HG02678 (cell line): ENCODE measurements at regions not wholly inside any gene's neighbourhood (a gene's known extent, or its start where the extent isn't known, plus 50 kb on each side); places are given as distances from the start of the nearest gene placed in this dataset.
"Not testable (repeated sequence)": the region's sequence is repeated elsewhere in the genome, so short reads cannot be mapped to it uniquely, and the experiment has no call there.

Experiments used
- ATAC-seq: cut with Tn5 transposase; IDR thresholded peaks from one replicate; pipeline ENCODE4 v1.9.1; 2021; ENCODE audit warnings: mild to moderate bottlenecking, moderate library complexity; ENCODE audit not compliant: unreplicated experiment

DNA sequence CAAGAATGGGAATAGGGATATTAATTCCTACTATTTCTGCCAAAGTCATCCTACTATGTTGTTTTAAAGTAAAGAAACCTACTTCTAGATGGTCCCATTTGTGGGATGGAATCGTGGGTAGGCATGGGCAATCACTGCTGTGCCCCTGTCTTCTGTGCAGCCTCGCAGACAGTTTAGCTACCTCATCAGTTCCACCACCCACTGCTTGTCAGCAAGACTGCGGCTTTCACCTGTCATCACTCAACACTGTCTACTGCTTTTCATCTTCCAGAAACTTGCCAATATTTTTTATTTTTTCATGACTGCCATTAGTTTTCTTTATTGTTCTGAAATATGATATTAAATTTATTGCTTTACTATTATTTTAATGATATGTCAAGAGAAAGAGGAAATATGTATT lies 368.1 kb upstream of the KYNU start:
- no peak for ATAC-seq

DNA sequence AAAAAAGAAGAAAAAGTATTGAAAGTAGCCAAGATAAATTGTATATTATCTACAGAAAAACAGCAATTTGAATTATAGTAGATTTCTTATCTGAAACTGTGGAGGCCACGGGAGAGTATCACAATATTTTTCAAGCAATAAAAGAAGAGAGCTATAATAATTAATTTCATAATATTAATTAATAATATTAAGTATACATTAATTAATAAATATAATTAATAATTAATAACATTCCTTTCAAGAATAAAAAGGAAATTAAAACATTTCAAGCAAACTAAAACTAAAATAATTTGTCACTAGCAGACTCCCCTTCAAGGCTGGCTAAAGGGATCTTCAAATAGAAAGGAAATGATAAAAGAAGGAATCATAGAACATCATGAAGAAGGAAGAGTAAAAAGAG lies 372.7 kb upstream of the KYNU start:
- no peak for ATAC-seq

DNA sequence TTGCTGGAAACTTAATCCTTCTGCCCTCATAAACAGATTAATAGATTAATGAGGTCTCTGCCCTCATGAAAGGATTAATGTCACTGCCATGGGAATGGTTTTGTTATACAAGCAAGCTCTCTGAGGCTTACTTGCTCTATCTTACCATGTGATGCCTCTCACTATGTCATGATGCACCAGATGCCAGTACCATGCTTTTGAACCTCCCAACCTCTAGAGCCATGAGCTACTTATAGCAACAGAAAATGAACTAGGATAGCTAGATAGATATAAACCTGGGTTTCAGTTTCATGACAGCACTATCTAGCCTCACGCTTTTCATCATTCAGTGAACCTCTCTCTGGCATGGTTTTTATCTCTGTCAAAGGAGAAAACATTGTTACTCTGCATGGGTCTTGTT lies 371.6 kb upstream of the LRP1B start:
- ATAC-seq, result no peak

DNA sequence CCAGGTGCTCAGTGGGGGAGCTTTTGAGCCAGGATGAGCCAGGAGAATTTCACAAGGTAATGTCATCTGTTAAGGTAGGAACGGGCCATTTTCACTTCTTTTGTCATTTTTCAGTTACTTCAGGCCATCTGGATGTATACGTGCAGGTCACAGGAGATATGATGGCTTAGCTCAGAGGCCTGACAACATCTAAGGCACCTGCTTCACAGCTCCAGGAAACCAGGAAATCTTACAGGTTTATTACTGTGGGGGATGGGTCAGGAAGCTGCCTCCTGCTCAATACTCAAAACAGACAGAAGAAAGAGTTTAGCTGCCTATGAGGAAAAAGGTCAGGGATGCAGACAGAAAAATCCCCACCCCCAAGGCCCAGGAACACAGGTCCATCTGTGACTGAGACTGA lies 364.3 kb upstream of the LRP1B start:
- ATAC-seq, result no peak

DNA sequence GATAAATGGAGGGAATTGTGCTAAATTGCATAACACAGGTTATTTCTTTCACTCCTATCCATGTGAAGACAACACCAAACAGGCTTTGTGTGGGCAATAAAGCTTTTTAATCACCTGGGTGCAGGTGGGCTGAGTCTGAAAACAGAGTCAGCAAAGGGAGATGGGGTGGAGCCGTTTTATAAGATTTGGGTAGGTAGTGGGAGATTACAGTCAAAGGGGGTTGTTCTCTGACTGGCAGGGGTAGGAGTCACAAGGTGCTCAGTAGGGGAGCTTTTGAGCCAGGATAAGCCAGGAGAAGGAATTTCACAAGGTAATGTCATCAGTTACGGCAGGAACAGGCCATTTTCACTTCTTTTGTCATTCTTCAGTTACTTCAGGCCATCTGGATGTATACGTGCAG lies 358.8 kb upstream of the LRP1B start:
- ATAC-seq, result not testable (repeated sequence)

DNA sequence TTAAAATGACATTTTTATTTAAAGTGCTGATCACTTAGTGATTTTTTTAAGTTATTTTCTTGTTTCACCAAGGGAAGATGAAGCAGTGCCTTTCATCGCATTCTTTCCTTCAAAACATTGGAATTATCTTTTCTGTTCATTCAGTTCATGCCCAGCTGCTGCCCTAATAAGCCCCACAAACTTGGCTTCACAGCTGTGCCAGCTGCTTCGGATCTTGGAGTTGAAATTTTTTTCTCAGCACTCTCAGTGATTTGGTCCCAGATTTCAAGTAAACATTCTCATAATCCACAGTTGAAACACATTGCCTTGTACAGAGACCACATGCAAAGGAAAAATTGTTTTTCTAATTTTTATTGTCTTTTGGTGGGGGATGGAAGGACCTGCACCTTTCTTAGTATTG lies 353.3 kb upstream of the LRP1B start:
- no peak for ATAC-seq

DNA sequence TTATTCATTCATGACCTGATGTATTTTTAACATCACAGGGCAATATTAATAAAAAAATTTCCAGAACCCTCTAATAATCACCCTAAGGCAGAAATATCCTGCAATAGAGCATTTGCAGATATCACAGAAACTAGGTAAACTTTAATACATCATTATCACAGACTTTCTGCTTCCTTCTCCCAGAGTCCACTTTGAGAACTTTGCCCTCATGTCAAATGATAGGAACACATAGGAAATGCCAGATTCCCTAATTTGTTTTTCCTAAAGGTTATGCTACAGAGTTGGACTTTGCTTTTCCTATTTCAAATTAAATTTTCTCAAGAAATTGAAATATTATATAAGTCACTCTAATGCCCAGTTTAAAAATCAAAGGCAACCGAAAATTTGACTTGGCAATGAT lies 352.8 kb upstream of the LRP1B start:
- ATAC-seq, result no peak

DNA sequence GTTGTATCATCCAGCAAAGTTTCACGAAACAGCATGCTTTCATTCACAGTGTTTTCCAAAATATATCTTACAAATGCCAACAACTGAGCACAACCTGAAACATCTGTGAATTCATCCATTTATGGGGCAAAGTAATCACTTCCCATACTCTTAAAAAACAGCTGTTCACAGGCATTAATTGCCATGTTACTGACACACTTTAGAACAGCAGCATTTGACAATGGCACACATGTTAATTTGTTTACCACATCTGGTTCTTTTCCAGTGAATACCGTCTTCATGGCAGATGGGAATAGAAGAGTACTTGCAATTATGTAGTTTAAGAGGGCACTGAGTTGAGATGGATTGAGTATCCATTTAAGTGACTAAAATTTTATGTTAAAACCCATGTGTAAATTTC lies 347.4 kb upstream of the LRP1B start:
- ATAC-seq, result no peak

DNA sequence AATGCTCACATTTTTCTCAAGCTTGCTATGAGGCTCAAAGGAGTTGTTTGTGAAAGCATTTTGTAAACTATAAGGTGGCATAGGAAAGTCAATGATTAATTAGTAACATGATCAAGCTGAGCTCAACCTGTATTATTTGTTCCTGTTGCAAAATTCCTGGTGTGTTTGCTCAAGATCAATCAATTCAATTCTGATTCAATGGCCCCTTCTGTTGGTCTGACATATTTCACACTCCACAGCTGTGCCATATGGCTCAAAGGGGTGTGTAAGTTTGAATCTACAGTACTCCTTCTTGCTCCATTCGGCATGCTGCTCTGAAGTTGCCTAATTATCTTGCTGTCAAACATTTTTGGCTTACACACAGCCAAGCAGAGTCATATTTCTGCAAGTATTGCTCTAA lies 341.6 kb upstream of the LRP1B start:
- ATAC-seq, result no peak

DNA sequence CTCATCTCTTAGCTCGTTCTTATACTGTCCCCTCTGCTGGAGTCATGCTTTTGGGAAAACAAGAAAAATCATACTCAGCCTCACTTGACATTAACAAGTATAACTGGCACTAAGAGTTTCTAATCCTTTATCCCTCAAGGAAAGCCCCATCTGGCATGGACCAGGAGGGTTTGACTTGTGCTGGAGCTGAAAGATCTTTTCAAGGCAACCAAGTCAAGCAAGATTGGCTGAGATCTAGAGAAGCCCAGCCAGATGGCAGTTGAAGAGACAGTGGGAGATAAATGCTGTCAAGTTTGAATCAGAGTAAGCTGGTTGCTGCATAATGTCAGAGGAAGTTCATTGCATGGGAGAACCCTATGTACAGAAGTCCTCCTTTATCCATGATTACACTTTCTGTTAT lies 336.5 kb upstream of the LRP1B start:
- ATAC-seq, result no peak

DNA sequence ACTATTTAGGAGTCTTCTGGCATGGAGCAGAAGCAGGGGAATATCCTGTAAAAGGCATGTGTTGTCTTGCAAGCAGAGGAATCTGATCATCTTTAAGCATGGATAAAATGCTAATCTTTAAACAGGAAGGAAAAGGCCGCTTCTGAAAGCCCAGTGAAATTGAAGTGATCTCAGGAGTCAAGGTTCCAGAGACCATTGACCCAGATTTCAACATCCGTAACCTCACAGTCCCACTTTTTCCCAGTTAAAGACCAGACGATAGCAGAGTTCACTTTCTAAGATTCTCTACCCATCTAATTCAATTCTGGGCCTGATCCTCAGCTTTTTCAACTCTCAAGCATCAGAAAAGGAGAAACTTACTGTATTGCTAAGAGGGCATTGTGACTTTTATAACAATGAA lies 332.2 kb upstream of the LRP1B start:
- ATAC-seq, result no peak

DNA sequence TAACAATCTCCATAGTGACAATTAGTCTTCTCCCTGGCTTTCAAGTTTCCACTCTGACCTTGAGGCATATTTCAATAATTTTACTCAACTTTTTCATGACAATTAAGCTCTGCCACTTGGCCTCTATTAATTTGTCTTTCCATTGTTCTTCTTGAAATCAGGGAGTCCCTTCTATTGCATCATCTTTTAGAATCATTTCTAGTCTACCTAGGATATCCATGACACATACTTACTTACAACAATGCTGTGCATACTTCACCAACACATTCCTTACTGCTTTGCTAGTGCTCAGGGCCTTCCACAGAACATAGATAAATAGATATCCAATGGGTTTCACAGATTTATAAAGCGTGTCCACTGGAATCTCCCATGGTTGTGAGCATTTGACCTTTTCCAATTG lies 331.5 kb upstream of the LRP1B start:
- ATAC-seq, result no peak

DNA sequence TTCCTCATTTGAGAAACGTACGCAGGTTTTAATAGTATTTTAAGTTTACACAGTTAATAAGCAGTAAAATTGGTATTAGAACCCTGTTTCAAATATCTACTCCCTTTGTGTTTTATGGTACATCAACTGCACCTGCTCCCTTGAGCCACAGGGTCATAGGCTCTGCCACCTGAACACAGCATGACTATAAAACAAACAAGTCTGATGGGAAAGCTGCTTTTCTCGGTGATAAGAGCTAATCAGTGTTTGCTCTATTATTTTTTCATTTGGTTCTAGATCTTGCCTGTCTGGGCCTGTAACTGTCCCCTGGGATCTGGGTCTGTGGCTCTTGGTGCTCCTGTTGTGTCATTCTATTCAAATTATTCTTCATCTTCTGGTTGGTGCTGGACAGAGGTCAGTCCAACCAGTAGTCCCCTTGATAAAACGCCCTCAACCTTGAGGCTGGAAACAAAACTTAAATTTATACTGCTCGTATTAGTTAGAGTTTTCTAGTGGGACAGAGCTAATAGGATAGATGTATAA lies 314.8 kb upstream of the LRP1B start:
- no peak for ATAC-seq

DNA sequence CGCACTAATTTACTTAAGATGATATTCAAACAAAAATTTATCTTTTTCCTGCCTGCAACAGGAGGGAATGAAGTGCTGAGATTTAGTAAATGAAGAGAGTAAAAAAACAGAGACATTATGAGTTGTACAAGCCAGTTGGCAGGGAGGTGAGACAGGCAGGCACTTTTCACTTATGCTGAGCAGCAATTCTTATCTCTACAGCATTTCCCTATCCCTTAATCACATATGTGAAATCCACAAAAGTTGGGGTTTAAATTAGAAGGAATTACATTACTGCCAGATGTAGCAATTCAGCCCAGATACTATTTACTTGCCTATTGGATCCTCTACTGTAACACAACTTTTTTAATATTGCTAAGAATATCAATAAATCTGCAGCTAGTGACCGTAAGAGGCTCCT lies 314.2 kb upstream of the LRP1B start:
- no peak for ATAC-seq

DNA sequence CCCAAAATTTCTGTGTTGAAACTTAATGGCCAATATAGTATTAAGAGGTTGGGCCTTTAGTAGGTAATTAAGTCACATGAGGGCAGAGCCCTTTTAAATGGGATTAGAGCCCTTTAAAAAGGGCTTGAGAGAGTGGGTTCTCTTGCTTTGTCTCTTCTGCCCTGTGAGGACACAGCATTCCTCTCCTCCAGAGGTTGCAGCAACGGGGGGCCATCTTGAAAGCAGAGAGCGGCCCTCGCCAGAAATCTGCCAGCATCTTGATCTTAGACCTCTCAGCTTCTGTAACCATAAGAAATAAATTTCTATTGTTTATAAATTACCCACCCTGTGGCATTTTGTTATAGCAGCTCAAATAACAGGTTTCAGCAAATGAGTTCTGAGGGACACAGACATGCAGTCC lies 305.0 kb upstream of the LRP1B start:
- ATAC-seq, result no peak

DNA sequence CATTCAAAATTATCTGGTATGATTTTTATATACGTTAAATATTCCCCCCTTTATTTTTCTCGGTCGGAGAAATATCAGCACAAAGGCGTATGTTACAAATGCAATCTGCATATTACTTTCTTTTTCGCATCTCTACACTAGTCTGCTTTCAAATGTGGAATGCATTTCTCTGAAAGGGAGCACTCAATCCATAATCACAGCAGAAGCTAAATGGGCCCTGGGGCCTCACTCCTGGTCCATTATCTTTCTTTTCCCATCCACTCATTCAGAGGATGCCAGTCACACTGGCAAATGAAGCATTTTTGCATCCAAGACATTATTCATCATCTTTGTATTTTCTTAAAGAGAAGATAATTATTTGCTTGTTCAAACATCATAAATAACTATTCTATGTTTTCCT lies 295.2 kb upstream of the LRP1B start:
- no peak for ATAC-seq

DNA sequence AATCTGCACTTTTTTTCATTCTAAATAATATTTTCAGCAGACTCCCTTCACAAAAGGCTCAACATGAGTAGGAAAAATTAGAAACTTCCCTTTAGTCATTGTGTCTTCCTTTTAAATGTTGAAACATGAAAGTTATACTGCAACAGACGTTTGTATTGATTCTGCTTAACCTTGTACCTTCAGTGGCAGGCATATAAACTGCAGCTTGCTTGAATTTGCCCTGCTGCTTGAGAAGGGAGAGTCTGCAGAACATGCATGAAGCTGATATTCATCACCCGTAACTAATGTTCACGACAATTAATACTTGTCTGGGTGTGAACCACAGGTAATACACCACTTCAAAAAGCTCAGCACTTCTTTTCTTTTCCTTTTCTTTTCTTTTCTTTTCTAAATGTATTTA lies 294.7 kb upstream of the LRP1B start:
- no peak for ATAC-seq

DNA sequence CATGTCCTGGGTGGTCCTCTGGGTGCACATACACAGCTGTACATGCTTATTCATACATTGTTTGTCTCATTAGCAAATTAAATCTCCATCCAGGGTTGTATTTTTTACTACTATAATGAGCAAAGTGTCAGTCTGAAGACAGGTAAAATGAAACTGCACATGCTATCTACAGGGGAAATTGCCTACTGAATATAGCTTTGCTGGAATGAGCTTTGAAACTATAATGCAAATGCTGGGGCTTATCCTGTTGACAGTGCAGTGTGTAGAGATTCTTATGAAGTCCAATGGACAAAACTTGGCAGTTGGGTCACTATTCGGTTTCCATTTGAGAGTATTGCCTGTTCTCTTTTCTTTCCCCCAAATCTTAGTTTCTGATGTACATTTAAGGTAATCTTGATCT lies 292.8 kb upstream of the LRP1B start:
- ATAC-seq, result no peak

DNA sequence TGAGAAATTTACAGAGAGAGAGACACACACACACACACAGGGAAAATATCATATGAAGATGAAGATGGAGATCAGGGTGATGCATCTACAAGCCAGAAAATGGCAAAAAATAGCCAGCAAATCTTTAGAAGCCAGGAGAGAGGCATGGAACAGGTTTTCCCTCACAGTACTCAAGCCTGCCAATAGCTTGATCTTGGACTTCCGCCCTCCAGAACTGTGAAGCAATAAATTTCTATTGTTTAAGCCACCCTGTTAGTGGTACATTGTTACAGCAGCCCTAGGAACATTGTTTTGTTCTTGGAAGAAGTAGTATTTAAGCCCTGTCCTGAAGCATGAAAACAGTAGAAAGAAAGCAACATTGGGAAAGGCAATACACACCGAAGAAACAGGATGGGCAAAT lies 292.0 kb upstream of the LRP1B start:
- ATAC-seq, result no peak

DNA sequence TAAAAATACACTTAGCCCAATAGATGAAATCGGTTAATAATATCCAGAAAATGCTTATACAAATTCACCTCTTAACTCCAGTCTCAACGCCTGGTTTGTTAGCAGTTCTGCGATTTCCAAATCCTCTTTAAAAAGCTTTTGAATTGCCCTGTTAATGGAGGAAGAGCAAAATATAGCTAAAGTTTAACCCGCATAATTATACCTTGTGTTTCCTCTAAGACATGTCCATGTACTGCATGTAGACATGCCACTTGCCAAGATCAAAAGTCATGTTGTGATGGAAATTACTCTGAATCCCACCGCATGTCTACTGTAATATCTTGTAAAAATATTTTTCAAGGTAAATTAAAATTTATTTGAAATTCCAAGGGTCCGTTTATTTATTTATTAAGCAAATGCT lies 291.2 kb upstream of the LRP1B start:
- ATAC-seq, result no peak

DNA sequence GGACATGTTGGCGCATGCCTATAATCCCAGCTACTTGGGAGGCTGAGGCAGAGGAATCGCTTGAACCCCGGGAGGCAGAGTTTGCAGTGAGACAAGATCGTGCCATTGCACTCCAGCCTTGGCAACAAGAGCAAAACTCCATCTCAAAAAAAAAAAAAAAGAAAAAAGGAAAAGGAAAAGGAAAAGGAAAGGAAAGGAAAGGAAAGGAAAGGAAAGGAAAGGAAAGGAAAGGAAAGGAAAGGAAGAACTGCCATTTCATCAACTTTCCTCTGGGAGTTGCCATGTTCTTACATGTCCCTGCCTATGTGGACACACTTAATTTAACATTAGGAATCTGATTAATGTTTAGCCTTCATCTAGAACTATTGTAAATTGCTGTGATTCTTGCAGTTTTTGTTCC lies 287.9 kb upstream of the LRP1B start:
- not testable (repeated sequence) for ATAC-seq

DNA sequence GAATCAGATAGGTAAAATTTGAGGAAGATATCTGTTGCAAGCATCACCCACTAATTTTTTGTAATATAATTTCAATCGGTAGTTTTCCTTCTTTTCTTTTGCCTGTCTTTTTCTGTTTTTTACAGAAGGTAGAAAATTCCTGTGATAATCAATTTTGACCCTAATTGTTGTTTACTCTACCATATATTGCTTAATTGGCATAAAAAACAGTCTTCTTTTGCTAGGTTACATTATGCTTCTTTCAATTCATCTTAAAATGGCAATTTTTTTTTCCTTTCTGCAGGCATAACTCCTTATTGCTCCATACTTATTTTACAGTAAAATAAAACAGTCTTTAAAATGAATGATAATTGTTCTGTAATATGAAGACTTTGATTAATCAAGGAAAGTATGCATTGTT lies 286.2 kb upstream of the LRP1B start:
- no peak for ATAC-seq

DNA sequence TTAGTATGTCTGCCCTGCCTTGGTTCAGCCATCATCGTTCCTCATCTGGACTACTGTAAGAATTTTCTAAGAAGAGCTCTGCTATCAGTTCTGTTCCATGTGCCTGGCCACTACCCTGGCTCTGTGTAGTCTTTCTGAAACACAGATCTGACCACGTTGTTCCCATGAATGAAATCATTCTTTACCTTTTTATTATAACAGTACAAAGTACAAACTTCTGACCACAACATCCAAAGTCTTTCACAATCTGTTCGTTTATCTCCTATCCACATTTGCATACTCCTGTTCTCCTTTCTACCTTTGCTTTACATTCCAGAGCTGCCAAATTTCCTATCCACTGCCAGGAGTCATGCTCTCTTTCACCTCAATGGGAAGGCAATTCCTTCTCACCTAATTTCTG lies 284.6 kb upstream of the LRP1B start:
- no peak for ATAC-seq

DNA sequence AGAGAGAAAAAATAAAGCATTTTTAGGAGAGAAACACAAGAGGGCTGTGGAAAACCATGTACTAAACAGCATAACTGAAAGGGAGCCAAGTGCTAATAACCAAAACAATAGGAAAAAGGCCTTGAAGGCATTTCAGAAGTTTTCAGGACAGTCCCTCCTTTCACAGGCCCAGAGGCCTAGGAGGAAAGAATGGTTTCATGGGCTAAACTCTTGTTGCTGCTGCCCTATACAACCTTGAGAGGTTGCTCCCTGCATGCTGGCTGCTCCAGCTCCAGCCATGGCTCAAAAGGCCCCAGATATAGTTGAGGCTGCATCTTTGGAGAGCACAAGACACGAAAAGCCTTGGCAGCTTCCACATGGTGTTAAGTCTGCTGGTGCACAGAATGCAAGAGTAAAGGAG lies 267.4 kb upstream of the LRP1B start:
- ATAC-seq, result no peak
